PFSK-1 (cell line): ENCODE measurements at regions not wholly inside any gene's neighbourhood (a gene's known extent, or its start where the extent isn't known, plus 50 kb on each side); places are given as distances from the start of the nearest gene placed in this dataset.

Source experiments
- FOXP2 ChIP-seq: optimal IDR thresholded peaks from 2 replicates; pipeline ENCODE3; 2011; ENCODE audit warnings: borderline replicate concordance, control low read depth, inconsistent platforms; ENCODE audit not compliant: insufficient read depth; ENCODE audit errors: extremely low read length, extremely low read depth
- POLR2AphosphoS5 ChIP-seq: IDR thresholded peaks from 2 replicates; pipeline ENCODE4 v1.6.1; 2012; ENCODE audit warnings: low read depth, mild to moderate bottlenecking, control low read depth, low read length, moderate library complexity
- REST ChIP-seq, 2 experiments: IDR thresholded peaks; 2 replicates each; pipeline versions ENCODE4 v1.6.1 to v1.8.0; 2011 to 2012; ENCODE audit warnings: low read depth in 2 of 2, low read length in 2 of 2, control low read depth in 1 of 2, inconsistent platforms in 1 of 2, mild to moderate bottlenecking in 1 of 2, moderate library complexity in 1 of 2; ENCODE audit not compliant: insufficient read depth in 1 of 2
- TAF1 ChIP-seq: IDR thresholded peaks from 2 replicates; pipeline ENCODE4 v1.6.1; 2012; ENCODE audit warnings: low read length, control low read depth, borderline replicate concordance; ENCODE audit not compliant: insufficient read depth

GRCh38 chr3:65291448-65292125 lies 603.8 kb upstream of the ADAMTS9 start:
- TF ChIP-seq TAF1 (no peak), REST (IDR thresholded peaks at IDR 0.05; ENCODE audit: insufficient read depth in 1 of 2, low read depth in 2 of 2, low read length in 2 of 2) (no peak), POLR2AphosphoS5 (no peak), FOXP2 (no peak)
